Stimulated activated naive CD8-positive, alpha-beta T cell treated with anti-CD3 and anti-CD28 coated beads, Interleukin-15, Interleukin-2, amounts not matched to agents 100 U/mL and 50 U/mL, for 24 hours (primary cell): ENCODE measurements at regions not wholly inside any gene's neighbourhood (a gene's known extent, or its start where the extent isn't known, plus 50 kb on each side); places are given as distances from the start of the nearest gene placed in this dataset.

ENCODE experiments used
- ATAC-seq: fragments of 150-1000 bp; cut with Tn5 transposase; one replicate; pipeline ENCODE4 v1.10.0; 2021
- DNase-seq: peaks from one replicate; pipeline ENCODE4 v3.0.0; 2021

DNA sequence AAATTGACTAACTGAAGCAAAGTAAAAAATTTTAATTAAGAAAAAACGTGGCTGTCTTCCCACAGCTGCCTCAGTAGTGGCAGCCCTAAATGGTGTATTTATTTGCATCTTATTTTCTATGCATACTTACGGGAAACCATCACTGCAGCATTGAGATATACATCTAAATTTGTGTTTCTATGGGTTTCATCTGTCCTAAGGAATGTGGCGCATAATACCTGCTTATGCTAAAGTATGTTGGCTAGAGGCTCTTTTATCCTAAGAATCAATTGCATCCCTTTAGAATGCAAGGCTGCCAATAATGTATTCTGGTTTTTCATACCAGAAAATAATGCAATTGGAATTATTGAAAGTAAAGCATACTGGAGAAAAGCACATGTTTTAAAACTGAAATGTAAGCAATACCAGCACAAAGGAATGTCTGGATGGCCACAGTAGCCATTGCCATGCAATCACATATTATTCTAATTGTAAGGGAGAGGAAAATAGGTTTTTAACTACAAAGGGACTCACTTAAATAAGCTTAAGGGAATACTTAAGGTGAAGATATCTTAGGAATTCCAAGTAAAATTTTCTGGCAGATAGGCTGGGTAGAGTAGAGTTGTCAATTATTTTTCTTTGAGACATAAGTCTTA is 834.5 kb upstream of the NECTIN3 start:
- ATAC-seq (no peak), DNase-seq (no peak)

DNA sequence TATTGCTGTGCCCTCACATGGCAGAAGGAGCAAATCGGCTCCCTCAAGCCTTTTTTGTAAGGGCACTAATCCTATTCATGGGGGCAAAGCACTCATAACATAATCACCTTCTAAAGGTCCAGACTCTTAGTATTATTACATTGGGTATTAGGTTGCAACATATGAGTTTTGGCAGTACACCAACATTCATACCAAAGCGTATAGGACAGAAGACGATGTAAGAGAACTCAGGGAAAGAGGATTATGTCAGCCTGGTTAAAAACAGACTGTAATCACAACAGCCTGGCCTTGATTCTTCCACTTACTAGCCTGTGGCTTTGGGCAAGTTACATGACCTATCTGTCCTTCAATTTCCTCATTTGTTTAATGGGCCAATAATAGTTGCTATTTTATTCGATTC is 828.5 kb upstream of the NECTIN3 start:
- DNase-seq: no peak
- ATAC-seq: no peak

DNA sequence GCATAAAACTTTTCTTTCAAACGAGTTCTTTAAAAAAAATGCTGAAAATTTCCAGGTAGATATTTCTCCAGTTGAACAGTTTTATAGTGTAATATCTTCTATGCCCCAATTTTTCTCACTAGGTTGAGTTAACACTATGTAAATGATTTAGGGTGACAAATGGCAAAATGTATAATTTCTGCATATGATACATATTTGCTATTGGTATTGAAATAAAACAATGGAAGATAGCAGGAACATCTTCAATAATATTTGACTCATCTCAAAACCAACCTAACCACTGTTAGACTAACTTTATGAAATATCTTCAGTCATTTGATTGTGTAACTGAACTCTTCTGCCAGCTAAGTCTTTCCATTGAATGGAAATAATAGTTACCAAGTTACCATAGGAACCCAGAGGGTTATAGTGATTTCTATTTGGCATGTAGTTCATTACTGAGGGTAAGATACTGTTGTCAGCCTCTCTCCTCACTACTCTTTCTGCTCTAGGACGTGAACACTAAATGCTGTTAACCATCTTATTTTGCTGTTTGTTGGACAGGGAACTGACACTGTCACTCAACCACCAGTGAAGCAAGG is 824.7 kb upstream of the NECTIN3 start:
- DNase-seq (no peak), ATAC-seq (peak; percentile 77)

DNA sequence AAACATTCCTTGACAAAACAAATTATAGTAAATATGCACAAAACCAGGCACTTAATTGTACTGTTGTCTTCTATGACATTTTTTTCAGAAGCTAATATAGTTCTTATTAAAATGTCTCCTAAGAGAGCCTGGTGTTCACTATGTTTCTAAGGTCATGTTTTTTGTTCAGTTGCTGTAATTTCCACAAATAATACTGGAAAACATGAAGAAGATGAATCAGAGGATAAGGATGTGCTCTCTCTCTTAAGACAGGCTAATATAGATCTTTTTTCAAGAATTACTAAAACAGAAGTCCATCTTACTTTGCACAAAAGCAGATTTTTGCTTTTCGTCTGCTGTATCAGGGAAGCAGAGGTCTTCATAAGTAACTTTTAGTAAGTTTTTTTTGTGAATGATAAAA is 823.0 kb upstream of the NECTIN3 start:
- DNase-seq: no peak
- no peak for ATAC-seq

DNA sequence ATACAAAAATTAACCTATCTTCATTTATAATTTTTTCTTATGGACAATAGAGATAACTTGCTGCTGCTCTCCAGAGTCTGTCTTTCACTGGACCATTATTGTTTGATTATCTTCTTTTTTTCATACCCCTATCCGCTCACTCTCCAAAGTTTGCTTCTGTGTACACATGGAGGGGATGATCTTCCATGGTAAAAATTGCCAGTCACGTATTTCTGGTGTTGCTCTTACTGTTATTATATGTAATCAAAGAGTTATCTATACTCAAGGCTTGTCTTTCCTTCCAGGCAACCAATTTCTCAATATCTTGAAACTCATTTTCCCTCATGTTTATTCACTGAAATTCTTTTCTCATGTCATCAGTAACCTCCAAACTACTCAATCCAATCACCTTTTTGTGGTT is 817.8 kb upstream of the NECTIN3 start:
- no peak for DNase-seq
- ATAC-seq: no peak

DNA sequence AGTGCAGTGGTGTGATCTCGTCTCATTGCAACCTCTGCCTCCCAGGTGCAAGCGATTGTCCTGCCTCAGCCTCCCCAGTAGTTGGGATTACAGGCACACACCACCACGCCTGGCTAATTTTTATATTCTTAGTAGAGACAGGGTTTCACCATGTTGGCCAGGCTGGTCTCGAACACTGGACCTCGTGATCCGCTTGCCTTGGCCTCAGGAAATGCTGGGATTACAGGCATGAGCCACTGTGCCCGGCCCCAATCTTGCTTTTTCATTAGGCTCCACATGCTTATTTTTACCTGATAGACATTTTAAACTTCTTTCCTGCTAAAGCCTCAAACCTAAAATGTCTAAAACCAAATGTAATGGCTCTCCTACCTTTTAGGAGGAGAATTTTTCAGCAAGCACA is 817.0 kb upstream of the NECTIN3 start:
- no peak for DNase-seq
- no peak for ATAC-seq

DNA sequence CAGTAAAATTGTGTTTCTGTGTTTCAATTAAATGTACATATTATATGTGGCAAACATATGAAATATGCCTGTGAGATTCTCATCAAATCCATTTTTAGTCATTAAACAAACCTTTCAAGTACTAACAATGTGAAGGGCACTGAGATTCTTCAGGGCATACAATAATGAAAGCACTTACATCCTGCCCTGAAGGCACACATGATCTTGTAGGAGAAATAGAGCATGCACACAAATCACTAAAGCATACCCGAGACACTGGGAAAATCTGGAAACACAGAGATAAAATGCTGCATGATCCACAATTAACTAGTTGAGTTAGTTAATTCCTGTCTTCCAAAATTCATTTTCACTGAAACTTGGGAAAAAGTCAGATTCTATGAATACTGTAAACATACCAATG is 810.5 kb upstream of the NECTIN3 start:
- ATAC-seq: no peak
- no peak for DNase-seq

DNA sequence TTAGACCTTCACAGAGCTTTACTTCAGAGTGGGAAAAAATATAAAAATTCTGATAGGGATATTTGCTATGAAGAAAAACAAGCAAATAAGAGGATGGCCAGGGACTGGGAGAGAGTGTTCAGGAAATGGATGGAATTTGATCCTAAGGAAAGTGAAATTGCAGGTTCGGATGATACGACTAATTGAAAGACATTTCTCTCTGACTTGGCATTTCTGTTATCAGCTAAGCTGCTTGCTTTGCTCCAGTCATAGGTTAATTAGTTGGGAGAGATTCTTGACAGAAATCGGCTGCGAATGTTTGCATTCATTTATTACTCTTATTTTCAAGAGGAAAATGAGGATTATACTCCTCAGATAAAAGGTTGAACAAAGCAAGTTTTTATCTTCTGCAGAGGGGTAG is 808.7 kb upstream of the NECTIN3 start:
- no peak for ATAC-seq
- no peak for DNase-seq

DNA sequence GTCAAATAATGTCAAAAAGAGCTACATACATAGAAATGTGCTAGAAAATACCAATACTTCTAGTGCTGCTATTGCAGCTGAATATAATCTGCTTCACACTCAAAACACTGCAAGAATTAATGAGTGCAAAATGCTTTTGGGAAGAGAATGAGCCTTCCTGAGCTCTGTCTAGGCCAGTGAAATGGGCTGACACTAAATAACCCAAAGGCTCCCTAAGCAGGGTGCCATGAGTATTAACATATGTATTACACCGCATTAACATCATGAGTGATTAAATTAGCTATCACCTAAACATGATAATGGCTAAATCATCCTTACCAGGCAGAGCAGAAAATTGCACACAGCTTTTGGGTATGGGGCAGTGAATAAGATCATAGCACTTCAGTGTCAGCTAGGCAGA is 806.3 kb upstream of the NECTIN3 start:
- DNase-seq (no peak), ATAC-seq (no peak)

DNA sequence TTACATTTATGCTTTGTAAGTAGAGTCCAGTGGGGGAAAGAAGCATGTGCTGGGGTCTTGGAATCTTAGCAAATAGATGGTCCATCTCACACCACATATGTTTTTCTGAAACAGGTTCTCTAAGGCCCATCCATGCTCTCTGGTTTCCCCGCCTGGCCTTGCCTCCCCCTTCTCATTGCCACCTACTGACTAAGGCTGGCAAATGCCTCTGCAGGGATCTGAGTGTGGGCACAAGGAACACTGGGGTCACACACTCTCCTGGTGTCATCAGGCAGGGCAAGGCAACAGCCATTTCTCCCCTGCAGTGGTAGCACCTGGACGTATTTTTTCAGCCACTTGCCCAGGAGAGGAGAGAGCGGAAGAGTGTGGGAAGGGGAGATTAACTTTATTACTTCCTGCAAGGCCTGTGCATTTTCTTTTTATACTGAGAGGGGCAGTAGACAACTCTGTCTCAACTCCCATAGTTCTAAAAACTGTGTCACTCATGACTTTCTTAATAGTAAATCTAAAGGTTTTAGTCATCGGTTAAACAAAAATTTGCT is 804.2 kb upstream of the NECTIN3 start:
- ATAC-seq (no peak), DNase-seq (no peak)

DNA sequence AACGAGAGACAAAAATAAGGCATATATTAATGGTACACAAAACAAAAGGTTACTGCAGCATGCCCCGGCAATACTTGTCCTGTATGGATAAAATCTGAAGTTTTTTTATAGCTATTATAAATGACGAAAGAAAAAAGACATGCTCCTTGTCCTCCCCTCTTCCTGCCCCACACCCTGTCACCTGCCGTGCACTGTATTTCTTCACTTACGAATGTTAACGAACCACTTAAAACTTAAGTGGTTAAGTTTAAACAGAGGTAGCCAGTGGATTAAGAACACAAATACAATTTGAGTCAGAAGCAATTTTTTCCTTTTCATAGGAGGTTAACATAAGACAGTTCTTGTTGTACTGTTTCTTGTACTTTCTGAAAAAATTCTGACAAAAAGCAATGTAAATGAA is 799.1 kb upstream of the NECTIN3 start:
- ATAC-seq (no peak), DNase-seq (no peak)

DNA sequence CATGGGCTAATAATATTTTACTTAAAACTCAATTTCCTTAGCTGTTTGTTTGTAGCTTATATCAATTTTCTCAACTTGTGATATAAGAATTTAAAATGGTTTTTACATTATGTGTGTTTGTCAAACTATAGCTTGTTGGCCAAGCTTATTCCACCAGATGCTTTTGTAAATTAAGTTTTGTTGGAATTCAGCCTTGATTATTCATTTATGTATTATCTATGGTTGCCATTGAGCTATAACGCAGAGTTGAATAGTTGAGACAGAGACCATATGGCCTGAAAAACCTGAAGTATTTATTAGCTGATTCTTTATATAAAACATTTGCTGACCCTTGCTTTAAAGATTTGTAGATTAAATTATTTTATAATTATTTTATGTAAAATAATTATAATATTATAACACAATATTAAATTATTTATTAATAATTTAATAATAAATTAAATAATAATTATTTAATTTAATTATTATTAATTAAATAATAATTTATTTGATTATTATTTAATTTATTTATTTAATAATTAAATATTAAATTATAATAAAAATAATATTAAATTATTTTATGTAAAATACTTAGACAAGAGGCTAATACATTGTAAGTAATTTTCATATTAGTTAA is 779.6 kb upstream of the NECTIN3 start:
- ATAC-seq (no peak), DNase-seq (no peak)

DNA sequence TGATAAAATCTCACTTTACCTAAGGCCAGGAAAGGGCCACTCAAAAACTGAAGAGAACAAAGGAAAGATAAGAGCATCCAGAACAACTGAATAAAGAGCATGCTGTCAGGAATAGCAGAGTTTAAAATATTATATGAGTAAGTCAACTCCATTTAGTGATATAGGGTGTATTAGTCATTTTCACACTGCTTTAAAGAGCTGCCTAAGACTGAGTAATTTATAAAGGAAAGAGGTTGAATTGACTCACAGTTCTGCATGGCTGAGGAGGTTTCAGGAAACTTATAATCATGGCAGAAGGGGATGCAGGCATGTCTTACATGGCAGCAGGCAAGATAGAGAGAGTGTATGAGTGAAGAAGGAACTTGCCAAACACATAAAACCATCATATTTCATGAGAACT is 778.0 kb upstream of the NECTIN3 start:
- ATAC-seq: peak; percentile 43
- DNase-seq: no peak

DNA sequence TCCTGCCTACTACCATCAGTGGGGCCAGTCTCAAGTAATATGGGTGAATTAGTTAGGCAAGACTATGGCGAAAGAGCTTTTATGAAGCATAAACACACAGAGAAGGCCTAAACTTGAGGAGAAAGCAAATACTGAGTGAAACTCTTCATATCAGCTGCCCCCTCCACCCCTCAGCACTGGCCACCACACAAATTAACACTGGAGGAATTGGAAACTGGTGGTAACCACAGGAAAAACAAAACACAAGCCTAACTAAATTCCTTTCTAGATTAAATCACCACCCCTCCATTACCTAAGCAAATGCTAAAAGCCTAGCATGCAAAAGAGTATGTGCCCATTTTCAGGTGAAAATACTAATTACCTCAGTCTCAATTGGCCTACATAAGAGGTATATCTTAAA is 774.7 kb upstream of the NECTIN3 start:
- DNase-seq (no peak), ATAC-seq (no peak)

DNA sequence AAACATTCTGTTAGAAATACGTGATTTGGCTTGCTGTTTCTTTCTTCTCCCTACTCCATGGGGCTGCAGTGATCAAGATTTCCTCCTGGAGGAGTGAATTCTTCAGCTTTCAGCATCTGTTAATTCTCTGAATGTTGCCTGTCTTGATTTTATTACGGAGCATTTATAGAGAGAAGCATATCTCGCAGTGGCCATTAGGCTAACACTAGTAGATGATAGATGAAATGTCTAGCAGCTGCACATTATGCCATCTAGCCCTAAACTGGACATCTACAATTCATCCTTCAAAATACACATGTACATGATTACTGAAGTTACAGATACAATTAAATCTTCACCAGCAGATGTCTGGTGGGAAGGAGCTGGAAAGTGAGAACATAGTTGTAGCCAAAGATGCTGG is 769.8 kb upstream of the NECTIN3 start:
- ATAC-seq (no peak), DNase-seq (no peak)

DNA sequence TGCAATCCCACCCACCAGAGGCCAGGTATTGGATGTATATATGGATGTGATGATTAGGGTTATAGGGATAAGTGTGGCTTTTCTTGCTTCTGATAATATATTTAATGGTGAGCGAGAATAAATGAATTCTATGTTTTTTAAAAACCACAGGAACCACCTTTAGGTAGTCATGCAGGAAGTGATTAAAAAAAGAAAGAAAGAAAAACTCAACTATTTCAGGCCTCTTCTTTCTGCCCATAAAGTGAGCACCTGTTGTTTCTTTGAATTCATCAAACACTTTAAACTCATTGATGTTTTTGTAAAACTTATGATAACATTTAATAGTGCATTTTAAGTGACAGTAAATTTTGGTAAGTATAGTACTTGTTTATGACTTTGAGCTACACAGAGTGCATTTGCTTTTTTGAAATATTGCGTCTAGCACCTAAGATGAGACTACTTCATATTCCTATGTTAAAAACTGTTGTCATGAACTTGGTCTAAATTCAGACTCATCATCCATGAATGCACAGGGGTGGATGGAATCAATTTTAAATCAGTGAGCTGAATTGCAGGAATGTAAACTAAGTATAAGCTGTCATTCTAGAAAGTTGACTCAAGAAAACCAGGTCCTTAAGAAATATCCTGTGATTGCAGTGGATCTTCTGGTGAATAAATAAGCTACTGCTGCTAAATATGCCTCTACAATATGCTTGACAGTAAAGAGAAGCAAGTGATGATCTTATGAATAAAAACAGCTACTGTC is 764.4 kb upstream of the NECTIN3 start:
- ATAC-seq: no peak
- no peak for DNase-seq

DNA sequence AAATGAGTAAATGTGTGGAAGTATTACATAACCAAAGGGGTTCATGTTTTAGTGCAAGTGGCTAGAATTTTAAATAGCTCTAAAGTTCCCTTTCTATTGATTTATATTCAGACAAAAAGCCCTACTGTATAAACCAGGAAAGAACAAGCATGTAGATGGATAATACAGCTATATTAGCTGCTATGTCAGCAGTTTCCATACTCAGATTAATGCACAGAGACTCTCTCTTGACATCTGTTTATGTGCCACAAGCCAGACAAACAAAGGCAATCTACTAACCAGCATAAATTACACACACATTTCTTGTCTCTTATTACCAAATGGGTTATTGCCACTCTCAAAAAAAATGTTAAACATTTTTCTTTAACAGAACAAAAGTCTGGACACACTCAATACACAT is 760.1 kb upstream of the NECTIN3 start:
- ATAC-seq (no peak), DNase-seq (no peak)

DNA sequence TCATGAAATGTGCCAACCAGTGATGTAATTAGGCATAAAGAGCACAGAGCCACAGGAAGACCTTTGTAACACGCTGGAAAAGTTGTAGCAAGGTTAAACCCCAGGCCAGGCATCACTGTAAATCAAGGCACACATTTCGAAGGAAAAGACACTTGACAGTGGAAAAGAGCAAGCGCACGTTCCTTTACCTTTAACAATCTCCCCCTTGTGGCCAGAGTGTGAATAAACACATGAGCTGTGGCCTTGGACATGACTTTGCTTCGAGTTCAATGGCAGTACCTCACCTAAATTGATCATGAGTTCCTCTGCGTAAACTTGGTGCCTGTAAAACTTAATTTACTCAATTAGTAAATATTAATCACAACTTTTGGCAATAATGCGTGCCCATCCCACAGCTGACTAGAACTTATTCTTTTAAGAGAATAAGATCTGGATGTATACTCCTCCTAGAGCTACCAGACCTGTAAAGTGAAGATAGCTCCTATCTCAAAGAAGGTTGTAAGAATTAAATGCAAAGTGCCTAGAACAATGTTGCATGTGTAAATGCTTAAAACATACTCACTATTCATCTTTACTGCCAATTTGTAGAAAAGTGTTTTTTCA is 757.0 kb upstream of the NECTIN3 start:
- peak; percentile 48 for DNase-seq
- ATAC-seq: peak; percentile 57

DNA sequence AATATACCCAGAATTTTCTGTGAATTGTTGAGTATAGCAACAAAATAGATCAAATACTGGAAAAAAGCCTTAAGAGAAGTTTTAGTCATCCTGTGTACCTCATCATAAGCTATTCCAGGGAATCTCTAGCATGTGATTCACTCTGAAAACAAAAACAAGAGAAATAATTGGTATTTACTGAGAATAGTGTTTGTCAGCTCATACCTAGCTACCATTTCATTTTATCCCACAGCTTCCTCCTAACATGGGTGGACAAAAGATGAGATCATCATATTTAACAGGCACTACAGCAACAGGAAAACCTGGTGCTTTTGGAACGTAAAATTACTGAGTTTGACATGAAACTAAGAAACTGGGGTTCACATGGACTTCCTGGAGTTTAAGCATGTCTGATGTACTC is 753.5 kb upstream of the NECTIN3 start:
- ATAC-seq: no peak

DNA sequence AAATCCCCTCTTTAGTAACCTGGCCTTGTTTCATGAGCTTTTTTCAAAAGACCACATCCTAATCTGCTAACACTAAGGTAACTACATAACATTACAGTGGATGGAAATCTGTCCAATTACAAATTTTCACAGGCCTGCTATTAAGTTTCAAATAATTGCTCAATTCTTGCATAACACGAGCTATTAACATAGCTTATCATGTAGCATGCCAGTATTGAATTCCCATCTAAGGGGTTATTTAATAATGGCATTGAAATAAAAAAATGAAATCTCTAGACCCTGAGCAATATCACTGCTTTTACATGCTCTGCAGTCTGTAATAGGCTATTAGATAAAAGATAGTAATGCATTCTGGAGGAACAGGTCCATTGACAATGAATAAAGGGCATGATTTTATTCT is 748.3 kb upstream of the NECTIN3 start:
- DNase-seq: no peak
- no peak for ATAC-seq

More for the DNA sequence above, 753.5 kb upstream of the NECTIN3 start:
- DNase-seq: no peak

DNA sequence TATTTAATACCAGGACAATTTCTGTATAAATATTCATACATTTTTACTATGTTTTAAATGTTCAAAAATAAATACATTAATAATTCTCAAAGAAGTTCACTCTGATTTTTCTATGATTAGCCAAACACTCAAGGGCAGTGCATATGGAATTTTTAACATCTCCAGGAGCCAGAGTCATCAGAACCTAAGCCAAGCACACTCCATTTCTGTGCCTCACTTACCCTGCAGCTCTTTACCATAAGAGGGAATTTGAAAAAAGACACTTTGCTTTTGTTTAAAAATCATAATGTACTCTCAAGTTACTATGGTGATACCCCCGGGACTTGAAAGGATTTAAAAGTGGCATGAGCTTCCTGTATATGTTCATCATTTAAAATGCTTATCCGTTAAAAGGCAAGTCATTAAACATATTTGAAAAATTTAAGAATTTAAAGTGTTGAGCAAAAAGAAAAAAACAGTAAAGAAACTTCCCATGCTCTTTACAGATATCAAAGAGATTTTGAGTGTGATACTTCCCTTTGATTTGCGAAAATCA is 747.4 kb upstream of the NECTIN3 start:
- ATAC-seq (no peak), DNase-seq (no peak)

DNA sequence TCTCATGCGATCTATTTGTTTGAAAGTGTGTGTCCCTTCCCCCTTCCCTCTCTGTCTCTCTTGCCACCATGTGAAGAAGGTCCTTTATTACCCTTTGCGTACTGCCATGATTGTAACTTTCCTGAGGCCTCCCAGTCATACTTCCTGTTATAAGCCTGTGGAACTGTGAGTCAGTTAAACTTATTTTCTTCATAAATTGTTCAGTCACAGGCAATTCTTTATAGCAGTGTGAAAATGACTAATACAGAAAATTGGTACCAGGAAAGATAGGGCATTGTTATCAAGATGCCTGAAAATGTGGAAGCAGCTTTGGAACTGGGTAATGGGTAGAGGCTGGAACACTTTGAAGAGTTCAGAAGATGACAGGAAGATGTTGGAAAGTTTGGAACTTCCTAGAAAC is 743.7 kb upstream of the NECTIN3 start:
- no peak for DNase-seq
- ATAC-seq: no peak
